Activated CD8-positive, alpha-beta T cell treated with anti-CD3 and anti-CD28 coated beads for 36 hours (primary cell): ENCODE measurements at regions not wholly inside any gene's neighbourhood (a gene's known extent, or its start where the extent isn't known, plus 50 kb on each side); places are given as distances from the start of the nearest gene placed in this dataset.

Experiments used
- ATAC-seq: fragments of 200-7000 bp; cut with Tn5 transposase; one replicate; pipeline ENCODE4 v1.10.0; 2021; ENCODE audit warnings: mild to moderate bottlenecking, moderate library complexity
- CTCF ChIA-PET: fragments of 350-600 bp; sonication (Branson Sonifier 250); formaldehyde crosslinking; loops from one replicate; lab custom pipeline; 2021; ENCODE audit warnings: antibody characterized with exemption; lab: Charles Lee
- POLR2A ChIA-PET: fragments of 350-600 bp; sonication (Branson Sonifier 250); formaldehyde crosslinking; loops from one replicate; lab custom pipeline; 2021; ENCODE audit warnings: antibody characterized with exemption; lab: Charles Lee
- DNase-seq: peaks from one replicate; pipeline ENCODE4 v3.0.0-alpha.2; 2020
- H3K27ac Mint-ChIP-seq: one replicate; pipeline ENCODE4 v1.8.0; 2021; ENCODE audit warnings: mild to moderate bottlenecking, mixed read lengths
- H3K27me3 Mint-ChIP-seq: one replicate; pipeline ENCODE4 v1.8.0; 2021; ENCODE audit warnings: mixed read lengths
- H3K36me3 Mint-ChIP-seq: one replicate; pipeline ENCODE4 v1.8.0; 2021; ENCODE audit warnings: low read depth, mixed read lengths
- H3K4me1 Mint-ChIP-seq: one replicate; pipeline ENCODE4 v1.8.0; 2021; ENCODE audit warnings: low read depth, mixed read lengths
- H3K4me3 Mint-ChIP-seq: one replicate; pipeline ENCODE4 v1.8.0; 2021; ENCODE audit warnings: mild to moderate bottlenecking, moderate library complexity, mixed read lengths
- H3K9me3 Mint-ChIP-seq: one replicate; pipeline ENCODE4 v1.8.0; 2021; ENCODE audit warnings: mixed read lengths
- CTCF ChIP-seq: fragments of 200-600 bp; IDR thresholded peaks from one replicate; pipeline ENCODE4 v1.8.0; 2022; ENCODE audit warnings: antibody characterized with exemption, mild to moderate bottlenecking
- intact Hi-C: fragments of 100-400 bp; cut with micrococcal nuclease; formaldehyde crosslinking; loops from one replicate; pipeline ENCODE4 v1.10.0; 2022

GRCh38 chr11:70842256-70842655 lies 410.1 kb downstream of the SHANK2 start:
- Mint-ChIP-seq H3K4me1 (no peaks in the 10 kb centered on the region), H3K36me3 (no peaks in the 10 kb centered on the region), H3K9me3 (peaks cover 3% of the 10 kb centered on the region), H3K4me3 (no peak overlapping the region), H3K27ac (no peak overlapping the region), H3K27me3 (peaks cover 8% of the 10 kb centered on the region)
- ChIA-PET POLR2A (no interaction called here), CTCF (no interaction called here)
- no peak for DNase-seq
- no peak for TF ChIP-seq CTCF
- intact Hi-C loops = no loop called here
- ATAC-seq = no peak

- Mint-ChIP-seq H3K27me3 (peaks cover 8% of the 10 kb centered on the region), H3K9me3 (peaks cover 3% of the 10 kb centered on the region), H3K27ac (no peak overlapping the region), H3K4me3 (no peak overlapping the region), H3K4me1 (no peaks in the 10 kb centered on the region), H3K36me3 (no peaks in the 10 kb centered on the region)
- intact Hi-C loops = no loop called here
- ATAC-seq (no peak), DNase-seq (no peak)
- TF ChIP-seq CTCF = no peak
- CTCF ChIA-PET = no interaction called here
- POLR2A ChIA-PET = no interaction called here
These were observed 409.7 kb downstream of the SHANK2 start for GRCh38 chr11:70842701-70843100.

- H3K9me3 Mint-ChIP-seq = no peaks in the 10 kb centered on the region
These were observed 408.5 kb downstream of the SHANK2 start for GRCh38 chr11:70843906-70844305.

GRCh38 chr11:70844387-70844786 lies 408.0 kb downstream of the SHANK2 start:
- Mint-ChIP-seq H3K4me3 (no peak overlapping the region), H3K27me3 (peaks cover 8% of the 10 kb centered on the region), H3K9me3 (no peaks in the 10 kb centered on the region), H3K27ac (no peak overlapping the region), H3K36me3 (no peaks in the 10 kb centered on the region), H3K4me1 (no peaks in the 10 kb centered on the region)
- CTCF ChIA-PET = no interaction called here
- DNase-seq (no peak), ATAC-seq (no peak)
- no peak for TF ChIP-seq CTCF
- POLR2A ChIA-PET = no interaction called here
- intact Hi-C loops = no loop called here

More at GRCh38 chr11:70843906-70844305, 408.5 kb downstream of the SHANK2 start:
- intact Hi-C loops = no loop called here
- DNase-seq (no peak), ATAC-seq (no peak)
- Mint-ChIP-seq H3K36me3 (no peaks in the 10 kb centered on the region), H3K27ac (no peak overlapping the region), H3K4me1 (no peaks in the 10 kb centered on the region), H3K4me3 (no peak overlapping the region), H3K27me3 (peaks cover 8% of the 10 kb centered on the region)
- TF ChIP-seq CTCF = no peak
- POLR2A ChIA-PET = no interaction called here
- CTCF ChIA-PET = no interaction called here

DNA sequence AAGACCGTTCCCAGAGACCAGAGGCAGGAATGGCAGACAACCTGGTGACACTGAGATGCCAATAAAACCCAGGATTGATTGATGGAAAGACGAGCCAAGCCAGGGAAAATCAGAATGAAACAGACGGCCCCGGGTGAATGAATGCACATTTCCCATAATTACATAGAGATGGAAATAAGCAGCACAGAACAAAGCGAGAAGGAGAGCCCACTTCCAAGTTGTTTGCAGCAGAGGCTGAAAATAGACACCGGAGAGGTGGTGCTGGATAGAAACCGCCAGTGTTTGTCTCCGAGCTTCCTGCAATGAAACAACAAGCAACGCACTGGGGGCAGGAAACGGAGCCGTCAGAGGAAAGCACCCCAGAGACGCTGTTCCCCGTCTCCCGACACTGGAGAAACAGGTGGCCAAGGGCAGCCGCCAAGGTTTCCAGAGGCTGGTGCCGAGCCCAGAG lies 406.8 kb downstream of the SHANK2 start:
- DNase-seq = no peak
- ChIA-PET POLR2A (interaction anchor here (0.5 kb wide), 1 partner anchor 60 kb away, joined by 3 read pairs; no protein-coding TSS in a partner anchor), CTCF (no interaction called here)
- H3K4me1 Mint-ChIP-seq = no peaks in the 10 kb centered on the region
- peaks cover 4% of the 10 kb centered on the region for H3K9me3 Mint-ChIP-seq
- intact Hi-C loops = no loop called here
- no peak overlapping the region for H3K27ac Mint-ChIP-seq
- no peak overlapping the region for H3K4me3 Mint-ChIP-seq
- peaks cover 8% of the 10 kb centered on the region for H3K27me3 Mint-ChIP-seq
- no peak for TF ChIP-seq CTCF
- H3K36me3 Mint-ChIP-seq = no peaks in the 10 kb centered on the region
- ATAC-seq = no peak
